G401.6 (cell line): ENCODE measurements at regions not wholly inside any gene's neighbourhood (a gene's known extent, or its start where the extent isn't known, plus 50 kb on each side); places are given as distances from the start of the nearest gene placed in this dataset.

Source experiments
- FAIRE-seq: peaks from 2 replicates; lab custom pipeline; 2012; peaks lifted over from hg19 to GRCh38; lab: Jason Lieb, UNC

DNA sequence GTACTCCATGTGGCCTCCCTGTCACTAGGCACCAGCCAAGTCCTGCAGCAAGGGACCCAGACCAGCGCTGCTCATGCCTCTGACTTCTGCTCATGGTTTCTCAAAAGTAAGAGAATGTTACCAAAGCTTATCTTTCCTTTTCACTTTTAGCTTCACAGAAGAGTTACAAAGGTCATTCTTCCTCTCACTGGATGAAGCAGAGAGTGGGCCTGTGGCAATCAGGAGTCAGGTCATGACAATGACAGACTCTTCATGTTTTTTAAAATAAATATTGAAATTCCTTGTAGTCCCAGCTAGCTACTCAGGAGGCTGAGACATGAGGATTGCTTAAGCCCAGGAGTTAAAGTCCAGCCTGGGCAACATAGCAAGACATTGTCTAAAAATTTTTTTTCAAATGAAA, 126.1 kb downstream of the OSR1 start:
- no peak for FAIRE-seq

DNA sequence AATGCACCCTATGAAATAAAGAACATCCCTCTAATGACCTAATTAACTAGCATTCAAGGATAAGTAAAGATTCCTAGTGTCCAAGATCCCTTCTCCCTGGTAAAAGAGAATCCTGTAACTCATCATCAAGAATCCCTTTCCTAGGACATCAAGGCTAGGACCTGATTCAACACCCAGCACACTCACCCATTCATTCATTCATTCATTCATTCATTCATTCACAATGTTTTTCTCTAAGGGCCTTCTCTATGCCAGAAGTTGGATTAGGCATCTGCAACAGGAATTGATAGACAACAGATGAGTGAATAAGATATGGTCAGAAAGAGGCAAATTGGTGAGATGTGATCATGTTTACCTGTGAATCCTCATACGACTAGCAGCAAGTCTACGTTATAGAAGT, 126.8 kb downstream of the OSR1 start:
- FAIRE-seq: no peak

DNA sequence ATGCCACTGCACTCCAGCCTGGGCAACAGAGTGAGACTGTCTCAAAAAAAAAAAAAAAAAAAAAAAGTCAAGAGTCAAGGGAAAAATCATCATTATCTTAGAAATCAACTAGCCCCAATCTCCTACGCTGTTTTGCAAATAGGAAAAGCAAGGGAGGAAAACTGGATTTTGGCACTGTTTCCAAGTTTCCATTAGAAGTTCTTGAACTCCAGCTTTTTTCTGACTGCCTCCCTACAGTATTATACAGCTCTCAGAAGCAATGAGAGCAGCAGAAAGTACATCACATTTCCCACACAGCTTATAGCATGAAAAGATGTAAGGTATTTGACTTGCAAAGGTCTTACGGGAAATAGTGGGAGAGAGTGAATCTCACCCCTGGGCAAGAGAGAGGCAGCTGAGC, 127.8 kb downstream of the OSR1 start:
- no peak for FAIRE-seq

DNA sequence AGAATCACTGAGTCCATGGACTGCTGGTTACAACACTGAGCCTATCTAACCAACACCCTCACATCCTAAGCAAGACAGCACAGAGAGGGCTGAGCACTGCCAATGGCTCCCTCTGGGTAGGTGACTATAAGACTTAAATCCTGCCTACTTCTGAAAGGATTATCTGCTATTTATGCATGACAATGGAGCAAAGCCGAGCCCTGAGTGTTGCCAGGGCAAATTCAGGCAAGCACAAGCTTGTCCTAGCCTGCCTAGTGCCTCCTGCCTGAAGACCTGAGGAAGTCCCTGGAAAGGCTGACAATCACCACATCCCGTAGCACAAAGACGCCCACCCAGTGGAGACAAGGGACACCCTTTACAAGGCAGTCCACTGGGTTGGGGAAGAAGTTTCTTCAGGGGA, 129.7 kb downstream of the OSR1 start:
- no peak for FAIRE-seq

DNA sequence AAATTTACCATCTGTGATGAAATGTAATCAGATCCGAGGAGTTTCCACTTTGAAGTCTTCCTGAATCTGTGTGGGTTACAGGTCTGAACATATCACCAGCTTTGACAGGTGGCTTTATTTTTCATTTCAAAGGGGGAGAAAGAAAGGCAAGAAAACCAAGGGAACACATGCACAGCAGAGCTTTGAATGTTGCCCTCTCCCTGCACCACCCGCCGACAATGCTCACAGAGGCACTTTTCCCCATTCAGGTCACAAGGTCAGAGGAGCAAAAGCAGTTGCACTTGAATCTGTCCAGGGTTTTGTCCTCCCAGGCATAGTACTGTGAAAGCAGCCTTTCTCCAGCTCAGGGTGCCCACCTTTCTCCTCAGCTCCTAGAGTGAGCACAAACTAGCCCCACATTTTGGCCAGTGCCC, 130.2 kb downstream of the OSR1 start:
- FAIRE-seq: no peak

DNA sequence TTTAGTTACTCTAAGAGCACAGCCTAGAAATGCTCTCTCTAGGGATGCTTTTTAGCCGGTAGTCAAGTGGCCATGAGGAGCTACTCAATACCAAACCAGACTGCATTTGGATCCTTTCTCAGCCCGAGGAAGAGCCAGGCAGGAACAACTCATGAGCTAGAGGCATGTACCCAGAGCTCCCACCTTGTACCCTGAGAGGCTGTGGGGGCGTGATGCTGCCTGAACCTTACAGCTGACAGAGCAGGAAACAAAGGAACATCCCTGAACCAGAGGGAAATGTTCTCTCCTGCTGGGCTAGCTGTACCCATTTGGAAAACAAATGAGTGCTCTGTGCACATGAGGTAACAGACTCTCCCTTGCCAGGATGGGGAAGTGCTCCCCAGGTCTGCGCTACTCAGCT, 131.6 kb downstream of the OSR1 start:
- FAIRE-seq: no peak

DNA sequence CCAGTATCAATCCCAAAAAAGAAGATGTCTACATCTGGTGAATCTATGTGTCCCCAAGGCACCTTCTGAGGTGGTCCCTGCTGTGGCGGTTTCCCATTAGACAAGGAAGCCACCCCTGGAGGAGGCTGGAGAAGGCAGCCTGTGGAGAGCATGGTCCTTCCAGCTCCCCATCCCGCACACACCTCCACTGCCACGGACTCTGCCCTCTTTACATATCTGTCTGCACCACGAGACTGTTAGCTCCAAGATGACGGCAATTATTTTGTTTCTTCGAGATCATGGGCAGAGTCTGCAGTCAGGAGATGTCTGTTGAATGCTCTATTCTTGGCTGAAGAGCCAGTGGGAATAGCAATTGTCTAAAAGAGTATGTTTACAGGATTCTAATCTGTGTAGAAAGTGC, 132.0 kb downstream of the OSR1 start:
- no peak for FAIRE-seq

DNA sequence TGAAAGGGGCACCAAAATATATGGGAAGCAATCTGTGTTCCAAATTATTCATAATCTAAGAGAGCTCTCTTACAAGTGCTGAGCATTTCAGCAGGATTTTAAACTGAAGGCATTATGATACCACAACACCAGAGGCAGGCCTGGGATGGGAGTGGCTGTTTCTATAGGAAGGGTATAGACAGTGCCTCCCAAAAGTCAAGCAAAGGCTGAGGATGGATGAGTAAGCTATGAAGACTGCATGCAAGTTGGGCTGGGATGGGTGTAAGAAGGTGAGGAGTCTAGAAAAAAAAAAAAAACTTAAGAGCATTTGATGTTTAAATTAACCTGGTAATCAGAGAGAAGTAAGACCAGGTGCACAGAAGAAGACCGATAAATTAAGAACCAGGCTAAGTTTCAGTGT, 132.5 kb downstream of the OSR1 start:
- no peak for FAIRE-seq

DNA sequence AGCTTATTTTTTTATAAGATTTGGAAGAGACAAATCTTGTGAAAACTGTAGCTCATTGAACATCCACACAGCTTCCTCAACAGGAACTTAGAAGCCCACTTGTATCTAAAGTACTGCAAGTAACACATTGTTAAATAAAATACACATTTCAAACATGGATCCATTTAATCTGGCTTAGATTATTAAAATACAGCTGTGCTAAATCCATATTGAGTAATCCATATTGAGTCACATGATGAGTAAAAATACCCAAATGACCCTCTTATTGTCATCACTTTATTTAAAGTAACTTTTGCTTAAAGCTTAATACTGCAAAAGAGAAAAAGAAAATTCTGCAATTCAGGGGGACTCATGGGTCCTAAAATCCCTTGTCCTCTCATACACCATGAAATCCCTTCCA, 133.3 kb downstream of the OSR1 start:
- FAIRE-seq: no peak

DNA sequence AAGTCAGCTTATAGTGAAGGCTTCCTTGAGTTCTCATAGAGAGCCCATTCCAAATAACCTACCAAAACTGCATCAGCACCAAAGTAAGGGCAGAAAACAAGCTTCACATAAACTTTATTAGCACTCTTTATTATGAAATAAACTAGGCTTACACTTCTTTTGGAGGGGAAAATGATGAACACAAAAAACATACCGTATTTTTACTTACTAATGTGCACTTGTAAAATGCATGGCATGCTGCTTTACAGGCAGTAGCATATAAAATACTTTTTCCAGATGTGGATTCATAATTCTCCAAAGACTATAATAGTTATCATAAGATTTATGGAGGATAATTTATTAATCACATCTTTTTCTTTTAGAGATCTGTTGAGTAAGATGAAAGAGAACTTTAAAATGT, 133.9 kb downstream of the OSR1 start:
- FAIRE-seq: no peak

DNA sequence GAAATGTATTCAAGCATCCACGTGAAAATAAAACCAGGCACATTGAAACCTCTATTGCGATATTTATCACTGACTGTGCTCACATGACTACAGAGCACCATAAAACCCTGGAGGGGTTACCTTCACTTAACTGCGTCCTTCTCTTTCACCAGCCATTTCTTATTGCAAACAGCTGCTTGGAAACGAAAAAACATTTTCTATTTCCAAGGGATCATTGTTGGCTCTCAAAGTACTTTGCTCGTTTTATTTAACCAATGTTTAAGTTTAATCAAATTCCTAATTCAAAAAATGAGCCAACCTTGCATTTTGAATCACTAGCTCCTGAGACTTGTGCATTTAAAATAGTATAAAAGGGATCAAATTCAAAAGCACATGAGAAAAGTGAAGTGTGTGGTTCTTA, 134.4 kb downstream of the OSR1 start:
- FAIRE-seq: no peak

DNA sequence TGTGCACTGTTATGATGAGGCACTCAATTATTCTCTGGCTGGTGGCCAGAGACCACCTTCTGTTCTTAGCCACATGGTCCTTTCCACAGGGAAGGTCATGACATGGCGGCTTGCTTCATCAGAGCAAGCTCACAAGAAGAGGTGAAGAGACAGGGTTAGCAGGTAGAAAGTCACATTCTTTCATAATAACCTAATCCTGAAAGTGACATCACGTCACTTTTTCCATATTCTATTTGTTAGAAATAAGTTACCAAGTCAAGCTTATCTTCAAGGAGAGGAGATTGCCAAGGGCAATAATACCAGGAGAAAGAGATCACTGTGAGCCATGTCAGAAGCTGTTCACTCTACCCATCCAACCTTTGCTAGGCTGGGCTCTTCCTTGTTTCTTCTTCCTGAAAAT, 139.4 kb downstream of the OSR1 start:
- no peak for FAIRE-seq

DNA sequence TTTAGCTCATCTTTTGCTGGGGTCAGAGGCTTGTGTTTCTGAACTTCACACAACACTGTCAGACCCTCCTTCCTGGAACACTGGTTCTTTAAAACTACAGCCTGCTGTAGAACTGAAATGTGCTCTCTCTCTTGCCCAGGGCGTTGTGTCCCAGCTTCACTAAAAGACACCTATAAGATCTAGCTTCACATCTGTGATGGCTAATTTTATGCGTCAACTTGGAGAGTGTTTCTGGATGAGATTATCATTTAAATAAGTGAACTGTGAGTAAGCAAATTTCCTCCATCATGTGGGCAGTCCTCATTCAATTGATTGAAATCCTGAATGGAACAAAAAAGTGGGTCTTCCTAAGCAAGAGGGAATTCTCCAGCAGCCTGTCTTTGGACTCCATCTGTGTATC, 140.3 kb downstream of the OSR1 start:
- FAIRE-seq: no peak

DNA sequence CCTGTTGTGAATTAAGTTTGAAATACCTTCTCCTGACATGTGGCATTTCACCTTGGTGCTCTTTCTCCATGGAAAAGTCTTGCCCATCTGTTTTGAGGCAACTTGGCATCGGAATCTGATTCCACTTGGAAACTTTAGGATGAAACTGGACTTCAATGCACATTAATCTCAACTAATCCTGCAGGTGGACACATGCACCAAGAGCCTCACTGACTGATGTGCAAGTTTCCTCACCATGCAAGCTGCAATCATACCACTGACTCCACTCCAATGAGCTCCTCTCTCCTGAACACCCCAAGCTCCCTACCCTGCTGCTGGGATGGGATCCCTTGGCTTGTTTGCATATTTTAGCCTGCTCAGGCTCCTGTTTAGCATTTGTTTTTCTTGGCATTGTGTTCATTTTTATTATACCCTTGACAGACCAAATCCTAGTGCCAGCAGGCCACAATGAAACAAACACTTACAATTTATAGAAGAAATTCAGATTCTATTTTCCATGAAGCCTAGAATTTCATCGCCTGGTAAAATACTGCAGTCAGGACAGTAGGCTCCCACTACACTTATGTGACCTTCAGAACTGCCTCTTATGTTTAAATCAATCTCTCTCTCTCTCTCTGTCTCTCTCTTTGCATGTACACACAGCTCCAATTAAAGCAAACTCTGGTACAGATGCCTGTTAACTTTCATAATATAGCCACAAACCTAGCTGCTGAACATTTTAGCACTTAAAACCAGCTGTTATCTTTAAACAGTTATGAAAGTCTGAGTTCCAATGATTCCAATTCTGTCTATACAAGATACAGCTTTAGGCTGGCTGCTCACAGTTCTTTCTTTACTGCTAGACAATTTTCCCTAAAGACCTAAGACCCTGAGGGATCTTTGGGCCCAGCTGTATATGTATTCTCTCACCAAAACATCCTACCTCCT, 141.5 kb downstream of the OSR1 start:
- FAIRE-seq: no peak

DNA sequence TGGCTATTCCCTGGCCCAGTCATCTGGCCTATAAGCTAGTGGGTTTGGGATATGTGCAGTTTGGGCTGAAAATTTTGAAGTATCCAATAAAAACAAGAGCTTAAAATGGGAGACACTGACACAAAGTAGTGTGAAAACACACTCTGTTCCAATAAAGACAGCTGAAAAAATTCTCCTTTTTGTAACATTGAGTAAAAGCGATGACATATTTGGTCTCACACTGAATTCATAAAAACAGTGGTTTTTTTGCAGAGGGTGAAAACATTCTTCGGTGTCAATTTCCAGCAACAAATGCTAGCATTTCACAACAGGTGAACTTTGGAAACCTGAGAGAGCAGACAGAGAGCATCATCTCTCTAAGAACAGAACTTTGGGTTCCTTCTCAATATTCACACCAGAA, 142.2 kb downstream of the OSR1 start:
- no peak for FAIRE-seq

DNA sequence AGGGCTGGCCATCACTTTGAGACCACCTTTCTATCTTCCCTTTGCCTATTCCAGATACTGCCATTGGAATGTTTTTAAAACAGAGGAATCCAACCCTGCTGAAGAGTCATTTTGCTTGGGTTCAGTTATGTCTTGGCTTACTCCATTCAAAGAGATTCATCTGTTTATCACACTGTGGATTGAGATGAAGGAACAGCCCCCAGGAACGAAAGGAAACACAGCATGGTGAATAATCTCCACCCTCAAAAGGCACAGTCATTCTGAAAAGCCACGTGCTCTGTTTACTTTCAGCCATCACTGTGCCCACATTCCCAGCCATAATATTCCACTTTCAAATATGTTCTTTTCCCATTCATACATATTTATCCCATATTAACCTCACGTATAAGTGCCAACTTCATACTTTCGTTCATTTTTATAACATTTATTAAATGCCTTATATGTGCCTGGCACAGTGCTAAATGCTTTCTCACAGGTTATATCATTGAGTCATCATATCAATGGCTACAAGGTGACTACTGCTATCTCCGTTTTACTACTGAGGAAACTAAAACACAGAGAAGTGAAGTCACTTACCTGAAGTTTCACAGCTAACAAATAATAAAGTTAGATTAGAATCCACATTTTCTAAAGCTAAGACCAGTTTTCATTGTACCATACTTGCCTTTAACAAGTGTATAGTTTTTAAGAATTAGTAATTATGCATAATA, 143.6 kb downstream of the OSR1 start:
- FAIRE-seq: no peak

DNA sequence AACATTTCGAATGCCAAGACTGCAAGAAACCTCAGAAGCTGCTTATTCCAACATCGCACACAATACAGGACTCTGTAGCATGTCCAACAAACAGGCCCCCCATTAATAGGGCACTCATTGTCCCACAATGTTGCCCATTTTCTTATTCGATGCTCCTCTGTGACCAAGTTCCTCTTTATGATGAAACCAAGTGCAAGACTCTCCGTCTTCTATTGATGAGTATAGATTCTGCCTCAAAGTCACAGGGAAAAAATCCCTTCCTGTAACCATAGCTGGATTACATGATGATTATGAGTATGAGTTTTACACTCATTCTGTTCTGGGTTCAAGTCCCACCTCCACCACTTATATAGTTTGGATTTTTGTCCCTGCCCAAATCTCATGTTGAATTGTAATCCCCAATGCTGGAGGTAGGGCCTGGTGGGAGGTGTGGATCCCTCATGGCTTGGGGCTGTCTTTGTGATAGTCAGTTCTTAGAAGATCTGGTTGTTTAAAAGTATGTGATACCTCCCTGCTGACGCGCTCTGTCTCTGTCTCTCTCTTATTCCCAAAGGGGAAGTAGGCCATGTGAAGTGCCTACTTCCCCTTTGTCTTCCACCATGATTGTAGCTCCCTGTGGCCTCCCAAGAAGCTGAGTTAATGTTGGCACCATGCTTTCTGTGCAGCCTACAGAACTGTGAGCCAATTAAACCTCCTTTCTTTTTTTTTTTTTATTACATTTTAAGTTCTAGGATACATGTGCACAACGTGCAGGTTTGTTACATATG, 148.7 kb downstream of the OSR1 start:
- FAIRE-seq: no peak

DNA sequence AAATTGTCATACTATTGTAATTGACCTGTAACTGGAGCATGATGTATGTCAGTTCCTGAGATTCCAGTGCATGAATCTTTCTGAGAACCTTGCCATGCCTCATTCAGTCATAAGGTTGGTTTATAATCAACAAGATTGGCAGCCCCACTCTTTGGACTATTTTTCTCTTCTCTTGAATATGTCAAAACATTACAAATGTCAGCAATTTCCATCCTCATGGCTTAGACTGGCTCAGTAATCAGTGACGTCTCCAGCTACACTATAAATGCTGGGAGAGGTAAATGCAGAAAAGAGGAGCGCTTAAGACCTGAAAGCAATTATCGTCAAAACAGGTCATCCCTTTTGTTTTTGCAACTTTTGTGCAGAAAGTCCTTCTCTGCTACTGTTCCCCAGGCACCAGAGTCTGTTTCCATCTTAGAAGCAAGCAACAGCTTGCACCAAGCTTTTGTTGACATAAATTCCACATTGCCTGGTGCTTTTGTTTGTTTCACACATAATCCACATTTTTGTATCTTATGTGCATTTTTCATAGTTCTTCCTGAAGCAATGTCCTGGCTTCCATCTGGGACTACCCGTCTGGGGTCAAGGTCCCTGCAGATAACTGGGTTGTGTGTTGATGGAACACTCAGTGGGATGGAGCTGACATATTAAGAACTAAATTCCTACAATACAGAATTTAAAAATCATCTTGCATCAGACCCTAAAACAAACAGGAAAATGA, 149.8 kb downstream of the OSR1 start:
- no peak for FAIRE-seq

DNA sequence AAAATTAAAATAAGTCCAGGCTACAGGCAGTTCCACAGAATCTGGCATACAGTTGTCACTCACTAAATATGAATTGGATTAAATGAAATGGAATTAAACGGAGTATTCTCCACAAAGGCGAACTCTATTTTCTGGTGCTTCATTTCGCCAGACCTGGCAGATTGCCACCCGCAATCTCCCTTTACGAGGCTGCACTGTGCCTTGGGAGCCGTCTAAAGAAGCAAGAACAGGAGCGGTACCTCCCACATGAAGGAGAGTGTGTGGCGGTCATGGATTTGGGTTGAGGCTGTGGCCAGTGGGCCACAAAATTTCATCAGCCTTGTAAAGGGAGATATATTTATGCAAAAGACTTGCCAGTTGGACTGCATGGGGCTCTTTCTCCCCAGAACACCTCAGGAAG, 151.0 kb downstream of the OSR1 start:
- FAIRE-seq: no peak

DNA sequence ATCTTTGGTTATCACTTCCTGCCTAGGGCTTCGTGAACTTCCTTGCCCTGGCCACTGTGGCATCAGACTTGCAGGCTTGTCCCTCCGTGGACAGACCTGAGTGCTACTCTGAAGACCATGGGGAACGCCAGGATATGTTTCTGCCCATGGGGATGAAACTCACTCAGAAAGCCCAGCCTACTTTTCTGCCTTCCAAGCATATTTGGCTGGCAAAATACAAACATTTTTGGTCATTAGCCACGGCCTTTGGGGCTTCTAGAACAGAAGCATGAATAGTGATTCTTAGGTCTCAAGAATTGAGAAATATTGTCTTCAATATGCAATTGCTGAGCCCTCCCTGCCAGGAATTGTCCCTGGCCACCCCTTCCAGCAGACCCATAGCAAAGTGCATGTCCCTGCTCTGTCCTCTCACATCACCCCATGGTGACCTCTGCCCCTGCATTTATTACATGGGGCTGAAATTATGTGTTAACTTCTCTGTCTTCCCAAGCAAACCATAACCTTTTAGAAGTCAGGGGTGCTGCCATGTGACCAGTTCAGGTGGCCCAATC, 152.4 kb downstream of the OSR1 start:
- FAIRE-seq: no peak

DNA sequence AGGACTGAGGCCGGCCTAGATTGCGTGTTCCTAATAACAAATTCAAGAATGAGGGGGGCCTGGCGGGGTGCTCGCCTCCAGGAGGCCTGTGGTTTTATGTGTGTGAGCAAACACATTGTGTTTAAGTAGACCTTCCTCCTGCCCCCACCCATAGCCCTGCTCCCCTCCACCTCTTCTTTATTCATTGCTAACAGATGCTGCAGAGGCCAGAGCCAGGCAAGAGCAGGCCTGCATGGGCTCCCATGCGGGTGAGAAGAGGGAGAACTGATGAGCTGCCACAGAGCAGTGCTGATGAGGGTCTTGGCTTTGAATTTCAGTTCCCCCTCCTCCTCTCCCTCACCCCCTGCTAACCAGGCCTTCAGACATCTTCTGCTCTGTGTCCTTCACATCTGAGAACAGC, 154.6 kb downstream of the OSR1 start:
- no peak for FAIRE-seq

DNA sequence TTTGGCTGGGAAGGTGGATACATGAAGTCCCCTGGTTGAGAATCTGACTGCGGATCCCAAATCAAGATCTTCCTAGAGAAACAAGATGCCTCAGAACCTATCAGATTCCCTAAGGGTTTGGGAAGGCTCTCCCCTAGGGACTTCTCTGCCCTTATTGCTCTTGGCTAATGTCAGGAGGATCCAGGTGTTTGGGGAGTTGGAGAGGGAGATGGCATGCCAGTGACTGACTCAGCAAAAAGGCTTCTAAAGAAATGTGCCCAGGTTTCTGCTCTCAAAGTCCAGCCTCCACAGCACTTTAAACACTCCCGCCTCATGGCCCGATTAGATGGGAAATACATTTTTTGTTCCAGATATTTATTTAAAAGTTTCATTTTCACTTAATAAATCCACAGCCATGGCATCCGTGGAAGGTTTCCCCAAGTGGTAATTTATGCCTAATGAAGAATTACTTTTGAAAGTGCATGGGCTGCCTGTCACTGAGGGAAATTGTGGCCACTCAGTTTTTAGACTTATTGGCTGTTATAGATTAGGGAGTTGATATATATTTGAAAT, 156.4 kb downstream of the OSR1 start:
- no peak for FAIRE-seq
